LNCaP clone FGC (cell line): ENCODE measurements at regions not wholly inside any gene's neighbourhood (a gene's known extent, or its start where the extent isn't known, plus 50 kb on each side); places are given as distances from the start of the nearest gene placed in this dataset.

Experiments used
- DNase-seq: peaks from one replicate; pipeline ENCODE4 v3.0.0-alpha.2; 2011; ENCODE audit warnings: low read depth
- H3K4me3 ChIP-seq: 2 replicates; pipeline ENCODE4 v1.5.1; 2011; ENCODE audit warnings: mild to moderate bottlenecking, low read depth, low read length, control low read depth
- TF ChIP-seq, protein P1 (sequence below): IDR thresholded peaks from 2 replicates; pipeline ENCODE4 v1.5.1; 2012; ENCODE audit warnings: mild to moderate bottlenecking; ENCODE audit not compliant: control insufficient read depth, insufficient read depth; ENCODE audit errors: extremely low read depth

GRCh38 chr5:58075907-58076306 is 384.0 kb downstream of the PLK2 start:
- no peak overlapping the region for H3K4me3 ChIP-seq
- peak; percentile 89 for DNase-seq
- TF ChIP-seq, protein P1, sequence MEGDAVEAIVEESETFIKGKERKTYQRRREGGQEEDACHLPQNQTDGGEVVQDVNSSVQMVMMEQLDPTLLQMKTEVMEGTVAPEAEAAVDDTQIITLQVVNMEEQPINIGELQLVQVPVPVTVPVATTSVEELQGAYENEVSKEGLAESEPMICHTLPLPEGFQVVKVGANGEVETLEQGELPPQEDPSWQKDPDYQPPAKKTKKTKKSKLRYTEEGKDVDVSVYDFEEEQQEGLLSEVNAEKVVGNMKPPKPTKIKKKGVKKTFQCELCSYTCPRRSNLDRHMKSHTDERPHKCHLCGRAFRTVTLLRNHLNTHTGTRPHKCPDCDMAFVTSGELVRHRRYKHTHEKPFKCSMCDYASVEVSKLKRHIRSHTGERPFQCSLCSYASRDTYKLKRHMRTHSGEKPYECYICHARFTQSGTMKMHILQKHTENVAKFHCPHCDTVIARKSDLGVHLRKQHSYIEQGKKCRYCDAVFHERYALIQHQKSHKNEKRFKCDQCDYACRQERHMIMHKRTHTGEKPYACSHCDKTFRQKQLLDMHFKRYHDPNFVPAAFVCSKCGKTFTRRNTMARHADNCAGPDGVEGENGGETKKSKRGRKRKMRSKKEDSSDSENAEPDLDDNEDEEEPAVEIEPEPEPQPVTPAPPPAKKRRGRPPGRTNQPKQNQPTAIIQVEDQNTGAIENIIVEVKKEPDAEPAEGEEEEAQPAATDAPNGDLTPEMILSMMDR, result no peak

DNA sequence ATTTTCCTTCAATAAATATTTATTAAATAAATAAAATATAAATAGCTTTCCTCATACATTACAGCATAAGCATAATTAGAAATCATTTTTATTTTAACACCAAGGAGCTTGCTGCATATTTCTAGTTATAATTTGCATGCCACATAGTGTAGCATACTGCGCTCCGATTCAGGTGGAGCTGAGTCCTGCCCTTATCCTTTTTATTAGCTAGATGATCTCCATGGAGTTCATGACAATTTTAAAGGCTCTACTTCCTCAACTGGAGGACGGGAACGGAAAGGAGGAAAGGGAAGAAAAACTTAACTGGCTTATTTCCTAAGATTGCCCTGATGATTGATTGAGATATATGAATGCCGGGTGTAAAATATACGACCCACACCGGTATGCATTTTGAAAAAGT is 385.2 kb downstream of the PLK2 start:
- no peak for DNase-seq
- H3K4me3 ChIP-seq, result no peak overlapping the region
- TF ChIP-seq, protein P1, result no peak

- no peak for DNase-seq
- TF ChIP-seq, protein P1, result no peak
- no peak overlapping the region for H3K4me3 ChIP-seq
Measured at GRCh38 chr5:58074222-58074621, 385.7 kb downstream of the PLK2 start.

DNA sequence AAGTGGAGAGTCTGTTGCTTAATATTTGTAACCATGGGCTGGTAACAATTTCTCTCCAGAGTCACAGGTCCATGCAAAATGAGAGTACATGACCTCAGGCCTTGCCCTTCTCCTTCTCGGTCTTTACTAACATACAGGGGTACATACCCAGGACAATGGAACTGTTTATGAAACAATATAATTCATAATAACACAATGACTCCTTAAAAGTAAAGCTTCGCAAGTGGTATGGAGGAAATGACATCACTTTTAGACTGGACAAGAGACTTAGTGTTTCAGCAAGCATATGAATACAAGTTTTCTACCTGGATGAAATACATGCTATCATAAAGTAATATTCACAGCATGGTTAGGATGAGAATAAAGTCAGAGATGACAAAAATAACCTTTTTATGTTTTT is 386.6 kb downstream of the PLK2 start:
- no peak overlapping the region for H3K4me3 ChIP-seq
- TF ChIP-seq, protein P1, result no peak
- no peak for DNase-seq

DNA sequence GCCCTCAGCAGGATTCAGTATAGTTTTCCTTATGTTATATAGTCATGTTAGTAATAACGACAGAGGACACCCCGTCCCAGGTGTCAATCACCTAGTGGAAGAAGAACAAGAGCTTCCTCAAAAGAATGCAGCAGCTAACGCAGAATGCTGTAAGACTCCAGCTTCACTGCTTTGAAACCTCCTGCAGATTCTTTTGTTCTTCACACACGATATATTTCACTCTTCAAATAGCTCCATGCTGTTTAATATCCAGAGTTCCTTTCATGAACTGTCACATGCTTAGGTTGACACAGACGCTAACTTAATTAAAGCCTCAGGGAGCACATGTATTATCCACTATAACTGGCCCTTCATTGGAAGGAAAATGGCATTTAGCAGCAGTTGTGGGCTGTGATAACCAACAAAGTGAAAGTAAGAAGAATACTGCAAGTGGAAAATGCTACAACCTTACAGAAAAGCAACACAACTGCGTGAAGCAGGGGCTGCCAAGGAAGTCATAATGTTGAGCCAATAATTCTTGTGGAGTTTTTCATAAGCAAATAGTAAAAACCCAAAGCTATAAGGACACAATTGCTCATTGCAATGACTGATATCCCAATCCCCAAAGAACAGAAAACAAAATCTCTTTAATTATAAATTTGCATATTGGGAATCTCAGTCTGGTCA is 387.5 kb downstream of the PLK2 start:
- TF ChIP-seq, protein P1, result no peak
- no peak for DNase-seq
- no peak overlapping the region for H3K4me3 ChIP-seq

DNA sequence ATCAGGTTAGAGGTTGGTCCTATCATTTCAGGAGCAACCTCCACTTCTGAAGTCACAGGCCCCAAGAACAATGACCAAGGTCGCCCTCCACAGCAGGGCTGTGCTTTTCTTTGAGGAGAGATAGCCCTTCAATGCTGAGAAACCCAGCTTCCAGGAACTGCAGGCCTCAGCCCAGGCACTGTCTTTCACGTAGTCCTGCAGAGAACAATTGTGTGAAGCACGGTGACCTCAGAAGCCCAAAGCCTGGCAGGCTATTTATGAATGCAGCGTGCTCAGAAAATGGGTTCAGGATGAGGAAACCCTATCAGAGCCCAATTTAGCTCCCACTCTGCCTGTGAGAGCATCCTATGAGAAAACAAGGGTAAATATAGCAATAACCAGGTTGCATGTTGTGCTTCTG is 388.3 kb downstream of the PLK2 start:
- H3K4me3 ChIP-seq, result no peak overlapping the region
- TF ChIP-seq, protein P1, result no peak
- DNase-seq, result no peak

GRCh38 chr5:58069846-58070245 is 390.0 kb downstream of the PLK2 start:
- no peak overlapping the region for H3K4me3 ChIP-seq
- DNase-seq, result no peak
- TF ChIP-seq, protein P1, result no peak
